ELF-1 (cell line): ENCODE measurements at regions not wholly inside any gene's neighbourhood (a gene's known extent, or its start where the extent isn't known, plus 50 kb on each side); places are given as distances from the start of the nearest gene placed in this dataset.

Experiments used
- DNase-seq: peaks from one replicate; pipeline ENCODE4 v3.0.0-alpha.2; 2016; ENCODE audit warnings: low read depth, low spot score

DNA sequence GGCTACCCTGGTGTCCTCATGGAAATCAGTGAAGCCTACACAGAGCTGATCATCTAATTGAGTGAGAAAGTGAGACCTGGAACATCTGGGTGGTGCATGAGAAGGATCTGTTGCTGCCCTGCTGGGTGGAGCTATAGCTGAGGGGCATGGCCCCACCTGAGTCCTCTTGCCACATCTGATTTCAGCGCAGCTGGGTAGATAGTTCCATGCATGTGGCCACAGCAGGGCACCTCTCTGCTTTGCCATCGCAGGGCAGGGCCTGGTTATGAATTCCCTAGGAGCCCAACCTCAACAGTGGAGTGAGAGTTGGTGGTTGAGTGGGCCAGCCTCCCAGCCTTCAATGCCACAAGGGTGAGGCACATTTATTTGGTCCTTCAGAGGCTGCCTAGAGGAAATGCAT, 407.8 kb downstream of the BCL11B start:
- no peak for DNase-seq

DNA sequence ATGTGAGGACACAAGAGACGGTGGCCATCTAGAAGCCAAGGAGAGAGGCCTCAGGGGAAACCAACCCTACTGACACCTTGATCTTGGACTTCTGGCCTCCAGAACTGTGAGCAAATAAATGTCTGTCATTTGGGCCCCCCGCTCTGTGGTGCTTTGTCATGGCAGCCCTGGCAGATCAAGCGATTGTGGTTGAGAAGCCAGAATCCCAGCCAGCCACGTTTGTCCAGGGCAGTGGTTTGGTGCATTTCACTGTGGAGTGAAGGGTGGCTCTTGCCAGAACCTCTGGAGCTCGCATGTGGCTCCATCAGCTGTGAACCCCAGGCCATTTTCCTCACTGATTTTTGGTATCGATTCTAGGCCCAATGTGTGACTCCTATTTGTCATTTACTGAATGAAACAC, 404.9 kb downstream of the BCL11B start:
- DNase-seq = no peak

DNA sequence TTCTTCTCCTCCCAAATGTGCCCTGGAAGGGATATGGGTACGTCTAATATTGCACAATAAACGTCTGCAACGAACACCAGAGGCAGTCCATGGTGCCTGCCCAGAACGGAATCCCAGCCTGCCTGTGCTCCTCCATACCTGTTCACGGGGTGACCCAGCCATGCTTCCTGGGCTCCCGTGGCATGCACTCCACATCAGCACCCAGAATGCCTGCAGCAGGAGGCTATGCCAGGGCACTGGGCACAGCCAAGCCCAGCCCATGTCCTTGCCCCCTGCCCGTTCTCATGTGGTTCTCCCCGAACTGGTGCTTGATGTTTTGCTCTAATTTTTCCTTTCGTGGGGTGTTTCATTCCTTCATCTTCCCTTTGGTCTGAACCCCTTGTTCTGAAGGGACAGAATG, 404.3 kb downstream of the BCL11B start:
- no peak for DNase-seq

DNA sequence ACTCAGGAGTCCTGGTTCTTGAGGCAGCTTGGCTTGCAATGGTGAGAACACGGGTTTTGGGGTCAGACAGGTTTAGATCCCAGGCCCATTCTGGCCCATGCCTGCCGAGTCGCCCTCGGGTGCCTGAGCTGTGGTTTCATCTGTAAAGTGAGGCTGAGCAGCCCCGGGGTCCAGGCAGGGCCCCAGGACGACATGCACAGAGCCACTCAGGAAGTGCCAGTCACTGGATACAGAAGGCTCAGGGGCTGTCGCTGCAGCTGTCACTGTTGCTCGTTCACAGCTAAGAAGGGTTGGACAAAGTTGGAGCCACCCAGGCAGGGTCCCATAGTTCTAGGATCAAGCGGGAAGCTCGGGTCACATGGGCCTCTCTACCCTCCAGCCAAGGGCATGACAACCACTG, 403.1 kb downstream of the BCL11B start:
- no peak for DNase-seq

DNA sequence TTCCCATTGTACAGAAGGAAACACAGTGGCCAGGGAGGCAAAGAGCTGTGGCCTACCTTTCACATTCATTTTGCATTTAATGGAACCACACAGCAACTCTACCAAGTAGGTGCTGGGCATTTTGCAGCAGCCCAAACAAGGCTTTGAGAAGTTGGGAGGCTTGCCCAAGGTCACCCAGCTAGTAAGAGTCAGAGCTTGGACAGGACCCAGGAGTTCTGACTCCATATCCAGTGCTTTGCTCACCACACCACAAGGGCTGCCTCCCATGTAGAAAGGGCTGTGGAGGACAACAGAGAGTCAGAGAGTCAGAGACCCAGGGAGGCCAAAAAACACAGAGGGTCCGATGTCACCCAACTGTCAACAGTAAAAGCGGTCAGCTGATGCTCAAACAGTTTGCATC, 400.2 kb downstream of the BCL11B start:
- DNase-seq = no peak

DNA sequence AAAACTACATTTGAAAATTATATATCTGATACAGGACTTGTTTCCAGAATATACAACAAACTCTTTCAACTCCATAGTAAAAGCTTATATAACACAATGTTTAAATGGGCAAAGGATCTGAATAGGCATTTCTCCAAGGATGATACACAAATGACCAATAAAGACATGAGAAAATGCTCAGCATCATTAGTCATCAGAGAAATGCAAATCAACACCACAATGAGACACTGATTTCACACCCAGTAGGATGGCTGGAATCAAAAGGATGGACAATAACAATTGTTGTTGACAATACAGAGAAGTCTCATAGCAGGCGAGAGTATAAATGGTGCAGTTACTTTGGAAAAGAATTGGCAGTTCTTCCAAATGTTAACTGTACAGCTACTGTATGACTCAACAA, 394.9 kb downstream of the BCL11B start:
- DNase-seq = no peak

DNA sequence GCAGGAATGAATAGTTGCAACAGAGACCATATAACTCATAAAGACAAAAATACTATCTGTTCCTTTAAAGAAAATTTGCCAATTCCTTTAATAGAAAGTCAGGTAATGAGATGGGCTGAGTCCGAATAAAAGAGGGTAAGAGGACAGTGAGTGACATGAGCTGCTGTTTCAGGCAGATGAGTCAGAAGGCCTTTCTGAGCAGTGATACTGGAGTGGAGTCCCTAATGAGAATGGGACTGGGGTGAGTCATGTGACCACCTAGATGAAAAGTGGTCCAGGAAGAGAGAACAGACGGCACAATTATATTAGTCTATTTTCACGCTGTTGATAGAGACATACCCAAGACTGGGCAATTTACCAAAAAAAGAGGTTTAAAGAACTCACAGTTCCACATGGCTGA, 393.7 kb downstream of the BCL11B start:
- no peak for DNase-seq

DNA sequence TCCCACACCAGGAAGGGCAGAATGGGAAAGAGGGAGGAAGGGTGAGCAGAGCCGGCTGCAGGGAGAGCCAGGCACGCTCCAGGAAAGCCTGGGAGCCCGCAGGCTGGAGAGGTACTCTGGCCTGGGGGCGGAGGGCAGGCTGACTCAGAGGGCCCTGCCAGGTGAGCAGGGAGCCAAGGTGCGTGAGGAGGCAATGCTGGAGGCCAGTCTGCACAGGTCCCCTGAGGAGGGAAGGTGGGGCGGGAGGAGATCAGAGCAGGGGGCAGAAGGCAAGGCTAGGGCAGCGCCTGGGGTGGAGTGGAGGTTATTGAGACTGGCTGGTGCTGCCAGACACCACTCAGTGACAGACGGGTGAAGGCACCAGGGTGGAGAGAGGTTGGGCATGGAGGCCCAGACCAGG, 385.0 kb downstream of the BCL11B start:
- peak; percentile 17 for DNase-seq

DNA sequence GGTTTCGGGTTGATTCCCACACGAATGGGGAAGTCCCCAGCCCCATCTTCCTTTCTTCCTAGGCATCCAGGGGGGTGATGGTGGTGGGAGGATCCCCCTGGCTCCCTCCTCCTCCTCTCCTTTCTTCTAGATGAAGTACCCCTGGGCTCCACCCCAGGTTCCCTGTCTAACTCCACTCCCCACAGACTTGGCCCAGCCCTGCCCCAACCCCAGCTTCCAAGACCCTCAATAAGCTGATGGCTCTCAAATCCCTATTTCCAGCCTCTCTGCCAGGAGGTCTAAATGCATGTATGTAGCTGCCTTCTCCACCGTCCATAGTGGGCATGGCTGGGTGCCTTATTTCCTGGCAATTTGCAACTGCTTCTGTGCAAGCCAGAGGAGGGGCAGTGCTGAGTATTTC, 383.7 kb downstream of the BCL11B start:
- no peak for DNase-seq

DNA sequence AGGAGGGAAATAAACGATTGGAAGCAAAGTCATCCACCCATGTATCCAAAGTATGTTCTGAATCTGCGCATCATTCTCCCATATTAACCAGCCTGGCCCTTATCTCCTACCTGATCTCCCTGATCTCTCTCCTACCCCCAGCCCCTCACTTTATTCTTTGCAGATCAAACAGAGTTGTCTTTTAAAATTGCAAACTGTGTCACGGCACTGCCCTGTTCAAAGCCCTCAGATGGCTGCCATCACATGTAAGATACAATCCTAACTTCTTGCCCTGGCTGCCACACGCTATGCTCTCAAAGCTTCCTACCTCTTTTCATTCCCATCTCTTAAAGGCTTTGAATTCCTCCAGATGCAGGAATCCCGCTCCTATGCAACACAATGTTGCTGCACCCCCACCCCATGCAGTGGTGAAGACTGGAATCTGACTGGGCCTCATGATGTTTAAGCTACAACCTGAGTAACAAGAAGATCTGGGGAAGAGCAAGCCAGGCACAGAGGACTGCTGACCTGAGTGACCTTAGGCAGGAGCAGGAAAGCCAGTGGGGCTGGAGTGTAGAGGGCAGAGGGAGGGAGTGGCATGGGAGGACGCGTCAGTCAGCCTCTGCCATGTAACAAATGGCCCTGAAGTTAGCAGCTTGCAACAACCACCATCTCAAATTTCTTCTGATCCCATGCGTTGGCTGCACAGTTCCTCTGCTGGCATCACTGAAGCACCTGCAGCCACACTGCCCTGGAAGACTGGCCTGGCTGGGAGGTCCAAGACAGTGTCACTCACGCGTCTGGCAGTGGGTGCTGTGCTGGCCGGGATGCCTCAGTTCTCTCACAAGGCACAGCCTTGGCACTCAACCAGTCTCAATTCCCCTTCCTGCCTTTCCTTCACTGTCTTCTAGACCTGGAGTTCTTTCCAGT, 382.8 kb downstream of the BCL11B start:
- no peak for DNase-seq

DNA sequence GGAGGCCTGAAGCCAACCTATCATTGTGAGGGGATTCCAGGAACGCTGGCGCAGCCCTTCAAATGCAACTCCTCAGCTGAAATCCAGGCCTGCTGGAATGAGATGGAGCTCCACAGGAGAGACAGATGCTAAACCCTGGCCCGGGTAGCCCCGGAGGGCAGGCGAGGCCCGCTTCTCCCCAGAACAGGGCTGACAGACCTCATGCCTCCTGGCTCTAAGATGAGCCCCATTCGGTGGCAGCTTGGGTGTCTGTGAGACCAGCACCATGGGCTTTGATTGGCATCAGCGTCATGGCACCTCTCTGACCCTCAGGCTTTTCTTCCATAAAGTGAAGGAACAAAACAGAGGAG, 382.2 kb downstream of the BCL11B start:
- DNase-seq = no peak

DNA sequence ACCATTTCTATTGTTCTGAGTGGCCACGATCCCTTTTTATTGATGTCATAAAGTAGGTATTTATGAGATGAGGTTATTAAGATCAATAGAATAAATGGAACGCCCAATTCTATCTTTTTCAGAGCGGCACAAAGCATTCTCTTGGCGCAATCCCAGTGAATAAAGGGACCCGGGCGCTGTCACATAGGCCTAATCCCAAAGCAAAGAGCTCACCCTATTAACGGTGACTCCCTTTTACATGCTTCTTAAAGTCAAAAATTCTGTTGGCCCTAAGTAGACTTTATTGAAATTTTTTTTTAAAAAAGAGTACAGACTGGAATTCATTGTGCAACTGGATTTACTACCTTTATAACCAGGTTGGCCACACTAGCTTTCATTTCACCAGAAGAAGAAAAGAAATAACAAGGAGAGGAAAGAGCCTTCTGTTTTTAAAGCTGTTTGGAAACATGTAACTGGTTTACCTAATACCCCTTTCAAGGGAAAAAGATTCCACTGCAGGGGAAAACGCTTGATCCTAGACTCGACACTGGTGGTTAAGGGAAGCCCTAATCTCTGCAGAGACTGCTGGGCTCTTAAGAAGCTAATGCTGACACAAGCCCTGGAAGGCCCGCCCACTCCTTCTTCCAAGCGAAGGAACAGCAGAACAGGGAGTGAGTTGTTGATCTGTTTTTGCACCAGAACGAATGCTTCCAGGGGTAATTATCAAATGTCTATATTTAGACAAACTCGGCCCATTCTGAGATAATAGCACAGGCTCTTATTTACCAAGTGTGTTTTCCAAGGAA, 381.2 kb downstream of the BCL11B start:
- DNase-seq = no peak

DNA sequence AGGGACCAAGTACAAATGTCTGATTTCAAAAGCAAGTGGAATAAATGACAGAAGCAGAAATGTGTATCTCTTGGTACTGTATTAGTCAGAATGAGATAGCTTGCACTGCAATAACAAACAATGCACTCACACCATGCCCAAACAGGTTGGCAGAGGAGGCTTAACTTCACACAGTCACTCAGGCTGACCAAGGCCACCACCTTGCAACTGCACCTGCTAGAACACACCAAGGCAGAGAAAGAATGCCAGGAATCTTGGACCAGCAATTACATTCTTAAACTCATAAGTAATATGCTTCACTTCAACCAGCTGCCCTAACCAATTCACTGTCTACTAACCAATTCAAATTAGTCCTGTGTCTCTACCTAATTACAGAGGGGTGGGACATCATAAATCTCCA, 378.3 kb downstream of the BCL11B start:
- no peak for DNase-seq

DNA sequence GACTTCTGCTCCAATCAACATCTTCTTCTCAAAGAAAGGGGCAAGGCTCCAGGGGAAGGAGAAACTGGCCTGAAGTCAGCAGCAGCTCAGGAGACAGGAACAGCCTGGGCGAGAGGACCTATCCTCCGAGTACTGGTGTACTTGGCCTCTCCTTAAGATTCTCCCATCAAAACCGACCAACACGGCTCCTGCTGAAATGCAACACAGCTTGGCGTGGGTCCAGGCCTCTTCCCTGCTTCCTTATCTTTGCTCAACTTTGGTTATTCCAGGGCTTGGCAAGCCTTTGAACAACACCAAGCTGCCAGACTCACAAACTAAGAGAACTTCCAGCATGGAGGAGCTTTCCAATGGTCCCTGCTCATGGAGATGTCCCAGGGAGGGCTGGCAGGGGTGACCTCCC, 377.4 kb downstream of the BCL11B start:
- DNase-seq = no peak

DNA sequence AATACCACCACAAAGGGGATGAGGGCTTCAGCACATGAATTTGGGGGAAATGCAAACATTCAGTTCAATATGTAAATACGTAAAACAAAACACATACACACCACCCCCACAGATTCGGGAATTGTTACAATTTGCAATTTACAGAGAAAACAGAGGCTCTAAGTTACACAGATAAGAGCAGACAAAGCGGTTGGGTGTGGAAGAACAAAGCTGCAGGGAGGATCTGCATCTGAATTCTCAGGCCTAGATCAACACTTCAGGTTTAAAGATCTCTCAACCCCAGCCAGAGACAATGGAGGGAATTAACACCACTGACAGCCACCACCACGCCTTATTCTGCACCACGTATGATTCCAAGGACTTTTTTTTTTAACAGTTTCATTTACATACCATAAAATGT, 375.5 kb downstream of the BCL11B start:
- DNase-seq = no peak

DNA sequence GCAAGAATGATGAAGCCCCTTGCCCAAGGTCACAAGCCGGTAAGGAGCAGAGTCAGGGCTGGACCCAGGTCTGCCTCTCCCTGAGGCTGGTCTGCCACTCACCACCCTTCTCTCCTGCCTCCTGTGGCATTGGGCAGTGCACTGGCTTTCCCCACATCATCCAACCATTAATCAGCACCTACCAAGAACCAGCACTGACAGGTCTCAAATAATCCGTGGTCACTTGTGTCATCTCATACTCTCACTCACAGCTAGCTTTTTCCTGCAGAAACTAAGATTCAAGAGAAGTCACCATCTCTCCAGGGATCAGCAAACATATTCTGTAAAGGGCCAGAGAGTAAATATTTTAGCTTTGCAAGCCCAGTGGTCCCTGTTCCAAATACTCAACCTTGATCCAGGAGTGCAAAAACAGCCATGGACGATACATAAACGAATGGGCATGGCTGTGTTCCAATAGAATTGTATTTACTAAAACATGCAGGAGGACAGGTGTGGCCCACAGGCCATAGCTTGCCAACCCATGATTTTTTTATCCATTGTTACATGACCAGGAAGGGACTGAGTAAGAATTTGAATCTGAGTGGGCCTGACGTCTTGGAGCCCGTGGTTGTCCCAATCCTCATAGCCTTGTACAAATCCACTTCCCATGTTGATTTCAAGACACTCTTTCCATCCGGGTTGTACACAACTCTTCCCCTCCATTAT, 374.2 kb downstream of the BCL11B start:
- no peak for DNase-seq

DNA sequence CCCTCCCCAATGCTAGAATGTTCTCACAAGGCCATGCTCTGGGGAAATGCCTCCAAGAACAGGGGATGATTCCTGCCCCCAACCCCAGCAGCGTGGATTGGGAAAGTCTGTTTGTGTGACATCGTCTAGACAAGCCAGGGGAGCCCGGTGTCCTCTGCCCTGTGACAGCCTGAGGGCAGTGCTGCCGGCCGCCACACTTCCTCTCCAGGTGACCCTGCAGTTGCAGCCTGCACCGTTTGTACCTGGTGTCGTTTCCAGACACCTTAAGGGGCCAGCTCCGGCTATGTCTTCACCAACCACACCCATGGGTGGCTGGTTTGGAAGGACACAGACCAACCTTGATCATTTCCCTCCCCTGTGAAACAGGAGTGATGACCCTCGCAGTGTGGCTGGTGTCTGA, 372.6 kb downstream of the BCL11B start:
- no peak for DNase-seq

DNA sequence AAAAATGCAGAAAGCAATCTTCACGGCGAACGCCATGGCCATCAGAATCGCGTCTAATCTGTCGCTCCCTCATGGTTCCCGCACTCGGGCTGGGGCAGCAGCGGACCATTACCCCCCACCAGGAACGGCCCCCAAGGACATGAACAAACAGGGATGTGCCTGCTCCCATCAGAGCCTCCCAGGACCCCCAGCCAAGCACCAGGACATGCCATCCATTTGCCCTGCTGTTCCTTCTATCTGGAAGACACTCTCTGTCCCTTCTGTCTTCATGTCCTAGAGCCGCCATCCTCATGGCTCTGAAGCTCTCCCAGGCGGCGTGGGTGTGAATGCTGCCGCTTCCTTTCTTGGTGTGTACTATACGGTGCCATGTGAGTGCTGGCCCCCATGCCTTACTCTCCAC, 371.8 kb downstream of the BCL11B start:
- no peak for DNase-seq

DNA sequence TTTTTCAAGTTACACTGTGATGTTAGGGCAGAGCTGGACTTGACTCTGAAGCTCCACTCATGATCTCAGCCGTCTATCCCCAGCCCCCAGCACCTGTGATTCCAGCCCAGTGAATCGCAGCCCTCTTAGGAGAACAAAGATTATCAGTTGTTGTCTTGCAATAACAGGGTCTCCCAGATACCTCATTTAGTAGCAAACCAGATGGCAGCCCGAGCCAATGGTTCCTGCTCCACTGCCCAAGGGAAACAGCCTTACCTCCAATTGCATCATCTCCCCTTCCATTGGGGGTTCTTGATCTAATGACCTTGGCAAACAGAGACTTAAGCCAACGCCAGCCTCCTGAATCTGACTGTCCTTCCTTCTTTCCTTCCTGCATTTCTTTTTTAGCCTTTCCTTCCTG, 371.2 kb downstream of the BCL11B start:
- DNase-seq = no peak

DNA sequence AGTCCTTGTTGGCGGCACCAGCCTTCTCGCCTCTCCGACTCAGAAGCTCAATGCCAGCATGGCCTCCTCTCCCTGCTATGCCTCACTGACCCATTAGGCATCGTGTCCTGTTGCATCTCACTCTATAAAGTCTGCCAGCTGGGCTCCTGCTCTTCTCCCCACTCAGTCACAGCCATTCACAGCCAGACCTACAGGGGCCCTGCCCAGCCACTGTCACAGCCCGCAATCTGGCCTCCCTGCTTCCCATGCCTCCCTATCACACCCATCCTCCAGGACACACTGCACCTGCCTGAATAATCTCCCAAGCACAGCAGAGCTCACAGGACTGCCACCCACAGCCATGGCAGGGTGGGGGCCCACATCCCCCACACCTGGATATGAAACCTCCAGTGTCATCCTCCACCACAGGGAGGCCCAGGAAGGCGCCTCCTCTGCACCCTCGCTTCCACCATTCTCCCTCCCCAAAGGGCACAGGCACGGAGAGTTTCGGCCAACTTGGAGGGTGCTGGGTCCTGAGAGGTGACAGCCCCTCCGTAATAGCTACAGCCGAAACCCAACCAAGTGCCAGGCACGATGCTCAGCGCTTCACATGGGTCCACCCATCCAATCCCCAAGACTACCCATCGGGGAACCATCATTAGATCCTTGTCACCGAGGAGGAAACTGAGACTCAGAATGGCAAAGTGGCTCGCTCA, 370.3 kb downstream of the BCL11B start:
- DNase-seq = no peak

DNA sequence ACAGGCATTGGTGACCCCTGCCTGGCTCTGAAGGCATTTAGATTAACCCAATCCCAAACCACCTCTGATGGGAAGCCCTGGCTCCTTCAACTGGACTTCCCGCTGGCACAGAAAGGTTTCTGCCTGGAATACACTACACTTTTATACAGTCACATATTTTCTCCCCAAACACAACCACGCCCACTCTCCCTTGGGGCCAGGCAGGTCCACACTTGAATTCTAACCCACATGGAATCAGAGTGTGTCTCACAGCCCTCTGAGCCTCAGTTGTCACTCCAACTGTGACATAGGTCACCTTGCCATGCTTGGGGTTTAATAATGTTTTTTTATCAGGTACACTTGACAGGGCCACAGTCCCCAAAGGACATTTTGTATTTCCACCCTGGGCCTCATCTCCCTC, 368.6 kb downstream of the BCL11B start:
- no peak for DNase-seq

DNA sequence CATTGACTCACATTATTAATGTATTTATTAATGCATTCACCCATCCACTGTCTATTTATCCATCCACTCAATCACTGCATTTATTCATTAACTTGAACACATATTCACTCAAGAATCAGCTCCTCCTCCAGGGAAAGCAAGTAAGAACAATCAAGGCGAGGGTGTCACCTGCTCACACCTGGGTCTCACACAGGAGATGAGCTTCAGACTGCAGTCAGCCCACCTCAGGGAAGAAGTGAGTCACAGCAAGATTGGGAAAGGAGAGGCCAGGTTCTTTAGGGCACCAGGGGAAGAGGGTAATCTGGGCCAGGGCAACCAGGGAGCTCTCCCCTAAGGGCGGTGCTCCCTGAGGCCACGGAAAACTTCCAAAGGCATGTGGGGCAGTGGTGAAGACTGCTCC, 367.3 kb downstream of the BCL11B start:
- no peak for DNase-seq
